Nephron (organoid): ENCODE measurements at regions not wholly inside any gene's neighbourhood (a gene's known extent, or its start where the extent isn't known, plus 50 kb on each side); places are given as distances from the start of the nearest gene placed in this dataset.
A peak's percentile ranks its signal among the peaks of the same experiment; 100 is the strongest.

Experiments
- H3K27ac Mint-ChIP-seq, 3 experiments: 2 replicates each; pipeline ENCODE4 v1.8.0; 2020; ENCODE audit warnings: mixed read lengths in 3 of 3, mild to moderate bottlenecking in 2 of 3, moderate library complexity in 1 of 3
- H3K27me3 Mint-ChIP-seq: 2 replicates; pipeline ENCODE4 v1.8.0; 2021; ENCODE audit warnings: low read depth, mild to moderate bottlenecking, moderate library complexity, mixed read lengths
- H3K36me3 Mint-ChIP-seq: 2 replicates; pipeline ENCODE4 v1.8.0; 2020; ENCODE audit warnings: low read depth, mixed read lengths
- H3K4me1 Mint-ChIP-seq: 2 replicates; pipeline ENCODE4 v1.8.0; 2020; ENCODE audit warnings: mixed read lengths
- H3K4me3 Mint-ChIP-seq, 3 experiments: 2 replicates each; pipeline ENCODE4 v1.8.0; 2020; ENCODE audit warnings: mild to moderate bottlenecking in 3 of 3, mixed read lengths in 3 of 3, moderate library complexity in 2 of 3
- H3K9me3 Mint-ChIP-seq: 2 replicates; pipeline ENCODE4 v1.8.0; 2020; ENCODE audit warnings: mixed read lengths
- CTCF ChIP-seq, 3 experiments: fragments of 200-600 bp; sonication (generic); IDR thresholded peaks; one replicate each; pipeline ENCODE4 v1.5.0; 2021; ENCODE audit warnings: antibody characterized with exemption in 3 of 3; ENCODE audit not compliant: unreplicated experiment in 3 of 3

DNA sequence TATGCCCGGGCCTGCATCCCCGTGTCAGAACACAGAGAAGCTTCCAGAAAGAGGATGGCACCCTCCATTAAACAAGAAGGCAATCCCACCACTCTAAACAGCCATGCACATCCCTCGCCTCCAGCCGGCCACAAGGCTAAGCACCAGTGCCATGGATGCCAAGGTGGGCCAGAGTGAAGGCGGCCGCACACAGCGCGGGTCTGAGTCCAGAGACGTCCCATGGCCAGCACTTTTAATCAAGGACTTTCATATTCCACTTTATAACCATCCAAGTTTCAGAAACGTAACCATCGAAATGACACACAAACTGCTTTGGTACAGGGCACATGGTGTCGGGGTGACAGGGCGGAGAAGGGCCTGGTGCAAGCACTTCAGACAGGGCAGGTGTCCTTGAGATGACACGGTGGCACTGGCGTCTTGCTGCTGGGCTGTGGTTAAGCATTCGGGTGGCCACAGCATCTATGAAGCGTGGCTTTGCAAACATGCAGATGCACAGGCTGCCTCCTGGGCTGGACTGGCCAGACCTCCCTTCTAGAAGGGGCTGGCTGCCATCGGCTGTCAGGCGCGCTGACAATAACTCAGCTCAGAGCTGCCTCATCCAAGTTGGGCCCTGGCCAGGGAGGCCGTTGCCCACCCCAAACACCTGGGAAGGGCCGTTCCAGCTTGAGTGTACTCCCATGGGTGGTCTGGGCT, 117.2 kb downstream of the RFLNA start:
- Mint-ChIP-seq H3K36me3 (peaks cover 32% of the 10 kb centered on the region), H3K27me3 (peaks cover 4% of the 10 kb centered on the region), H3K27ac (peak overlapping the region in 2 of 3 experiments; percentile 70 to 89), H3K4me3 (peak overlapping the region in 1 of 3 experiments; percentile 19), H3K9me3 (no peaks in the 10 kb centered on the region), H3K4me1 (peaks cover 46% of the 10 kb centered on the region)
- no peak for TF ChIP-seq CTCF (IDR thresholded peaks at IDR 0.05; ENCODE audit: unreplicated experiment in 3 of 3)

DNA sequence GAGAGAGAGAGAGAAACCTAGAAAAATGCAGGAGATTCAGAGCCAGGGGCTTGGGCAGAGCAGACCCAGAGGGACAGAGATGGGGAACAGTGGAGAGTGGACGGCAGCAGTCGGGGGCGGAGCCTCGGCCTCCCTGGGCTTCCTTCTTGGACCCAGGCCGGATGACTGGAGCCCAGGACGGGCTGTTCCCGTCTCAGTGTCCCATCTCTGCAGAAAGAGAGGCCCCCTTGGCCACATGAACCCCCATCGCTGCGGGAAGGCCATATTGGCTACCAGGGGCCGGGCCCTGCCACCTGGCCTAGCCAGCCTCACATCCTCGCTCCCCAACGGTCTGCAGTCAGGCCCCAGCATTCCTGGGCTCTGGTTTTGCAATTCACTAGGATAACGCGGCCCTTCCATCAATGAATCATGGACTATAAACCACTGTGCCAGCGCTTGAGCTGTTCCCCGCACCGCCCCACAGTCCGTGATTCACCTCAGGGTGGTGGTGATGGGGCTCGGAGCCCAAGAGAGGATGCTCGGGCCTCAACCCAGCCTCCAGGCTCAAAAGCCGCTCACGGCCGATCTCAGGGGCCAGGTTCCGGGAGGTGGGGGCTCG, 116.5 kb downstream of the RFLNA start:
- H3K36me3 Mint-ChIP-seq = peaks cover 36% of the 10 kb centered on the region
- H3K4me1 Mint-ChIP-seq = peaks cover 52% of the 10 kb centered on the region

DNA sequence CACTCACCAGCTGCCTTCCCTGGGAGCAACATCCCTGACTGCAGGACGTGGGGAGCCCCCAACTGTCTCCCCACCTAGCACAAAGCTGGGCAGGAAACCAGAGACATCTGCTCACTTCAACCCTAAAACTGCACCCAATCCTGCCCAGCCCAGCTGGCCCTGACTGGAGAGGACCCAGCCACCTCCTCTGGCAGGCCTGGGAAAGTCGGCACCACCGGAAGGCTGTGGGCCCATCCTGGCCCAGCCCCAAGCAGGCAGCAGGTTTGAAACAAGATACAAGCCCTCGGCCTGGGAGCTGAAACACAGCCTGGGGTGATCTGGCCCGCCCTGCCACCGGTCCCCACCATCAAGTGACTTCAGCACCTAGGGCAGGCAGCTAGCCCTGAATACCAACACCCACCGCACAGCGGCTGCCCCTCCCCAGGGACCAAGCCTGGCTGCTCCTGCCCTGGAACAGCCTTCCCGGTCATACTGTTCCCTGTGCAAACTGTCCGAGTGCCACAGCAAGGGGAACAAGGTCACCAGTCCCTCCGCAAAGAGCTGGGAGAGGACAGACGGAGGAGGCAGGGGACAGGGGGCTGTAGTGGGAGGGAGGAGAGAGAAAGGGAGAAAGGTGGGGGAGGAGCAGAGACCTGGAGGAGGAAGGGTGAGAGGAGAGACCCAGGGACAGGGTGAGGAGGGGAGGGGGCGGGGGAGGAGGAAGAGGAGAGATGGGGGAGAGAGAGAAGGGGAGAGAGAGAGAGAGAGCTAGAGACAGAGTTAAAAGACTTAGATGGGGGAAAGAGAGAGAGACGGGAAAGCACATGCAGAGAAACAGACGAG, 115.7 kb downstream of the RFLNA start:
- peaks cover 30% of the 10 kb centered on the region for H3K36me3 Mint-ChIP-seq
- no peaks in the 10 kb centered on the region for H3K9me3 Mint-ChIP-seq

More for the DNA sequence above, 116.5 kb downstream of the RFLNA start:
- peak overlapping the region; percentile 38 to 69 (median 57) for H3K4me3 Mint-ChIP-seq
- peaks cover 4% of the 10 kb centered on the region for H3K27me3 Mint-ChIP-seq
- H3K9me3 Mint-ChIP-seq = no peaks in the 10 kb centered on the region
- H3K27ac Mint-ChIP-seq = peak overlapping the region; percentile 84 to 93 (median 89)
- no peak for TF ChIP-seq CTCF (IDR thresholded peaks at IDR 0.05; ENCODE audit: unreplicated experiment in 3 of 3)

DNA sequence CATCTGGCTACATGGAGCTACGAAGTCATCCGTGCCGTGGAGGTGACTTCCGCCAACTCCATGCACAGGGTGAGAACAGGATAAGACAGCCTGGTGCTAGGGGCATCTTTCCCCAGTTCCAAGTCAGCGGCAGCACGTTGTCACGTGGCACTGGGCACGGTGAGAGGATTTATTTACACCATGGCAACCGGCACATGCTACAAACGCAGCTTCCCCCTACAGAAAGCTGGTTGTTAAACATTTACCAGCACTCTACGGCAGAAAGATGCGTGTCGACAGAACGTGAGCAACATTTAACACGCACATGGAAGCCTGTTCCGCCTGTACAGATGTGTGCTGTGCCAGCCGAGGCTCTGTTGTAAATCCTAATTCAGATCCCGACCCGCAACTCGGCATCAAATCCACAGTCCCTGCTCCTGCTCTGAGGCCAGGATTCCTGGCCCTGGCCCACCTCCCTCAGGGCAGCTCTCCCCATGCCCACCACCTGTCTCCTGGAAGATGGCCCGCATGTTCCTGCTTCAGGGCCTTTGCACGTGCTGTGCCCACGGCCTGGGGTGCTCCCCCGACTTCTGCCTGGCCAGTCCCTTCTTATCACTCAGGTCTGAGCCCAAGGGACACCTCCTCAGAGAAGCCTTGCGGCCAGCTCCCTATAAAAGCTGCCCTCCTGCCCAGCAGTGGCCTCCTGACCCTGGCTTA, 114.1 kb downstream of the RFLNA start:
- TF ChIP-seq CTCF (IDR thresholded peaks at IDR 0.05; ENCODE audit: unreplicated experiment in 3 of 3) = no peak
- Mint-ChIP-seq H3K9me3 (no peaks in the 10 kb centered on the region), H3K4me3 (no peak overlapping the region), H3K27me3 (peaks cover 4% of the 10 kb centered on the region), H3K27ac (peak overlapping the region in 1 of 3 experiments; percentile 81), H3K4me1 (peaks cover 55% of the 10 kb centered on the region), H3K36me3 (peaks cover 29% of the 10 kb centered on the region)

More for the DNA sequence above, 115.7 kb downstream of the RFLNA start:
- Mint-ChIP-seq H3K4me1 (peaks cover 46% of the 10 kb centered on the region), H3K27ac (peak overlapping the region; percentile 84 to 93 (median 89)), H3K4me3 (peak overlapping the region; percentile 38 to 69 (median 57)), H3K27me3 (peaks cover 4% of the 10 kb centered on the region)
- TF ChIP-seq CTCF (IDR thresholded peaks at IDR 0.05; ENCODE audit: unreplicated experiment in 3 of 3) = no peak

DNA sequence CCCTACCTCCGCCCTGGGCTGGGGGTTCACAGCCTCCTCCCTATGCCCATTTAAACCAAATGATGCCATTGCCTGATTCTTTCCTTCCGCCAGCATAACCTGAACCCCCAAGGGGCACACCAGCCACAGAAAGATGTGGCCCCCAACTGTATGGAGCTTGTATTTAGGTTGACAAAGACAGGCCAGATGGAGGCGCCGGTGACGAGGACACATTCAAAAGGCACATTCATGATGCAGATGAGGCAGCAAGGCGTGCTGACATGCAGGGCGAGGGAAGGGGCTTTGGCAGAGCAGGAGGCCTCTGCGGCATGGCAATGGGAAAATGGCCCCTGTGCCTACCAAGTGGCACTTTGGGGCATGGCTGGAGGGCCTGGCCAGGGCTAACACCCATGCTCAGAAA, 112.2 kb downstream of the RFLNA start:
- peaks cover 25% of the 10 kb centered on the region for H3K36me3 Mint-ChIP-seq
- H3K27ac Mint-ChIP-seq = peak overlapping the region in 2 of 3 experiments; percentile 60 to 67
- peaks cover 54% of the 10 kb centered on the region for H3K4me1 Mint-ChIP-seq
- peaks cover 4% of the 10 kb centered on the region for H3K27me3 Mint-ChIP-seq
- no peak overlapping the region for H3K4me3 Mint-ChIP-seq
- TF ChIP-seq CTCF (IDR thresholded peaks at IDR 0.05; ENCODE audit: unreplicated experiment in 3 of 3) = no peak
- H3K9me3 Mint-ChIP-seq = no peaks in the 10 kb centered on the region
